T-helper 1 cell treated with Interleukin-12 subunit alpha and Interleukin-12 subunit beta and Interleukin-4 antibody, amounts not matched to agents 30 ng/mL and 1 ng/mL, for 36 hours (primary cell): ENCODE measurements at regions not wholly inside any gene's neighbourhood (a gene's known extent, or its start where the extent isn't known, plus 50 kb on each side); places are given as distances from the start of the nearest gene placed in this dataset.
"Not testable (repeated sequence)": the region's sequence is repeated elsewhere in the genome, so short reads cannot be mapped to it uniquely, and the experiment has no call there.

Source experiments
- intact Hi-C: fragments of 100-400 bp; cut with micrococcal nuclease; formaldehyde crosslinking; loops from one replicate; pipeline ENCODE4 v1.15.1; 2024

DNA sequence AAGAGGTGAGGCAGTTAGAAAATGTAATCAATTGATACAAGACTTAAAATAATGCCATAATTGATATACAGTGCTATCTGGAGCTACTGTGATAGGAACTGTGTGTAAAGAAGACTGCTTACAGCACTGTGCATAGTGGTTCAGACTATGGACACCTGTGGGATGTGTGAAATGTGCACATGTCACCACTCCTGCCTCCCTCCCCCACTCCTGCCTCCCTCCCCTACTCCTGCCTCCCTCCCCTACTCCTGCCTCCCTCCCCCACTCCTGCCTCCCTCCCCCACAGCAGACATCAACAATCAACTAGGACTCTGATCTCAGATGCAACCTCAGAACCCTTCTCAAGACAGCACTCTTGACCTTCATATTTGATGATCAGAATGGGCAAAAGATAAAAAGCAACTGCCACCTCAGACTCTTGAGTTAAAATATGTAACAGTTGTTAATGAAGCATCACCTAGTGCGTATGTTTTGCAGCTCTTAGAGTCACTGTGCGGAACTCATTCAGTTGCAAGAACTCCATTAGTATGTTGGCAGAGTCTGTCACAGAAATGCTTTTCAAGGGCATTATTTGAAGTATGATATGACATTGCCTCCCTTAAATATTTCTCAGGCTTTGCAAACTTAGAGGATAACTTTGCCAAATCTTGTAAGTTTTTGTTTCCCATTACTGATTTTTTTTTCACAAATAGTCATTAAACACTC, 255.2 kb upstream of the DDHD1 start:
- intact Hi-C loops: no loop called here

DNA sequence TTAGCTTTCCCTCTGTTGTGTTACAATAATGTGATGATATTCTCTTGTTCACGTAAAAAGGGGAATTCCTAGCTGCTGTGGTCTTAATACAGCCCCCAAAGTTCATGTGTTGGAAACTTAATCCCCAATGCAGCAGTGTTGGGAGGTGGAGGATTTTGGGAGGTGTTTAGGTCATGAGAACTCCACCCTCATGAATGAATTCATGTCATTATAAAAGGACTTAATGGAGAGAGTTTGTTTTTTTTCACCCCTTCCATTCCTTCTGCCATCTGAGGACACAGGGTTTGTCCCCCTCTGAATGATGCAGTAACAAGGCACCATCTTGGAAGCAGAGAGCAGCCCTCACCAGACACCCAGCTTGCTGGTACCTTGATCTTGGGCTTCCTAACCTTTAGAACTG, 253.4 kb upstream of the DDHD1 start:
- intact Hi-C loops: no loop called here

- intact Hi-C loops: no loop called here
Observed at GRCh38 chr14:53401646-53402045, 248.5 kb upstream of the DDHD1 start.

DNA sequence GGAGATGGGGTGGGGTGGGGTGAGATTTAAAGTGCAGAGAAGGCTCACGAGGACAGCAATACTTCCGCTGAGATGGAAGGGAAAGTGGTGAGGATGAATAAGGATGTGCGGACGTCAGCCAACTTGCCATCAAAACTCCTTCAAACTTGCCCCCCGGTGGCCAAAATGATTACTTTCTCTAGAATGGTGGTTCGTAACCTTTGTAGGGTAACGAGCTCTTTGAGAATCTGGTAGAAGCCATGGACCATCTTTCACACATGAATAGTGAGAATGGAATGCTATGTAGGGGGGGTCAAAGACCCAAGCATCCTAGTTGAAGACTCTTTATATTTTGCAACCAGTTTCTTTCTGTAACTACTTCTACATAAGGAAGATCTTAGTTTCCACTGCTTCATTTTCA, 245.9 kb upstream of the DDHD1 start:
- intact Hi-C loops: no loop called here

GRCh38 chr14:53398616-53399015, 245.5 kb upstream of the DDHD1 start:
- intact Hi-C loops: no loop called here

DNA sequence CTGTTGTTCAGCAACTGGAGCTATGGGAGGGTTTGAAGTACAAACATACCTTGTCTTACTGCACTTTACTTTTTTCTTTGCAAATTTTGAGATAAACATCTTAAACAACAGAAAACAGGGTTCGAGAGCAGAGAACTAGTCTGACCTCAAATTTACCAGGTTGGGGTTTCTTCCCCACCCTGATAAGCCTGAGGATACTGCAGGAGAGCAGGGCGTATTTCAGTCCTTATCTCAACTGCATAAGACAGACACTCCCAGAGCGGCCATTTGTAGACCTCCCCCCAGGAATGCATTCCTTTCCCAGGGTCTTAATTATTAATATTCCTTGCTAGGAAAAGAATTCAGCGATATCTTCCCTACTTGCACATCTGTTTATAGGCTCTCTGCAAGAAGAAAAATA, 242.1 kb upstream of the DDHD1 start:
- intact Hi-C loops: not testable (repeated sequence)

- intact Hi-C loops: no loop called here
Observed at GRCh38 chr14:53391631-53392285, 238.6 kb upstream of the DDHD1 start.

DNA sequence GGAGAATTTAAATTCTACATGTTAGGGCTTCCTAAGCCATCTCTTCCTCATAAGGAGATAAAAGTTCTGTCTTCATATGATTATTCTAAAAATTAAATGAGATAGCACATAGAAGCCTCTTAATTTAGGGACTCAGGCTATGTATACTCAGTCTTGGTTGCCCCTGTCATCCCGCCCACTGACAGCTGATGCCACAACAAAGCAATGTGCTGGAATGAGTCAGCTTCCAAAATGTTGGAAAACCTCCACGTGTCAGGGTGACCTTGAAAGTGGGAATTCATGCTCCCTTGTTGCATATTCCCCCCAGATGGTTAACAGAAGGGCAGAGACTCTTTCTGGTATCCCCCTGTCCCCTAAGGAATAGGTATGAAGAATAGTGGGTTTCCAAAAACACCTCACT, 238.0 kb upstream of the DDHD1 start:
- intact Hi-C loops: no loop called here

GRCh38 chr14:53390008-53390407, 236.9 kb upstream of the DDHD1 start:
- intact Hi-C loops: no loop called here

DNA sequence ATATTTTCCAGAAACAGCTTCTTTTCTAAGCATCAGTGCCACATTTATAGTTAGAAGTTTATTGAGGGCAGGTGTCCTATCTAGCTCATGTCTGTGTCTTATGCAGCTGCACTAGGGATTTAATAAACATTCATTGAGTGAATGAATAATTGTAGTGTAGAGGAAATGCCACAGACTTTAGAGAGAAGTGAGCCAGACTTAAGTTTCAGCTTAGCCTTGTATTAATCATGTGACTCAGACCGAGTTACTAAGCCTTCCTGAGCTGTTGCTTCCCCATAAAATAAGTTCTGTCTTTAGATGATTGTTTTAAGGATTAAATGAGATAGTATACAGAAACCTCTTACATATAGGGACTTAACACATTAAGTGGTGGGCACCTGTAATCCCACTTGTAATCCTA, 236.1 kb upstream of the DDHD1 start:
- intact Hi-C loops: no loop called here

GRCh38 chr14:53386362-53386761, 233.2 kb upstream of the DDHD1 start:
- intact Hi-C loops: no loop called here

DNA sequence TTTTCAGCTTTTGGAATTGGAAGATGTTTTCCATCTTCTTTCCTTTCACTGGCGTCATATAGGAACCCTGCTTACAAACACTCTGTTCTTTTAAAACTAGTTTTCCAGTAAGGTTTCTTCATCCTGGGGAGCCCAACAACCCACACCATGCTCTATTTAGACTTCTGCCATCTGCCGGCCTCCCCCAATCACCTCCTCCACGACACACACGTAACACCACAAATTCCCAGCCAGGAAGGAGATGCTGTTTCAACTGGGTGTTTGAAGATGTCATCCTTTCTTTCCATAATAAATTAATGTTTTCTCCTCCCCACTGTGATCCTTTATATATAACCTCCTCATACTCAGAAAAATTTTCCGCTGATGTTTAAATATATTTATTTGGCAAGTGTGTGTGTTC, 231.4 kb upstream of the DDHD1 start:
- intact Hi-C loops: no loop called here

GRCh38 chr14:53384073-53384472, 230.9 kb upstream of the DDHD1 start:
- intact Hi-C loops: no loop called here

- intact Hi-C loops: no loop called here
Observed at GRCh38 chr14:53381895-53382294, 228.8 kb upstream of the DDHD1 start.

DNA sequence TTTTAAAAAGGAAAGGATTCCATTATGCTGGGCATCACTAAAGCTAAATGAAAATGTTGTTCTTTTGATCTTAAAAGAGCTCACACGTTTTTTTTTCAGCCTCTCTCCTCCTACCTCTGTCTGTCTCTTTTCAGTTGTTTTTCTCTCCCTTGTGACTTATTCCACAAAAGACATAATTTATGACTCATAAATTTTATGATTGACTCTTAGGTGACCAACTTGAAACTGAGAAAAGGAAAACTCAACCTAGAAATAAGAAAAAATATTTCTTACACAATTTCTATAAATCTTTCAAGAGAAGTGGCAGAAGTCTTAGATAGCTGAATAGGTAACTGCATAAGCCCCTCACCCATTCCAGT, 227.7 kb upstream of the DDHD1 start:
- intact Hi-C loops: no loop called here

DNA sequence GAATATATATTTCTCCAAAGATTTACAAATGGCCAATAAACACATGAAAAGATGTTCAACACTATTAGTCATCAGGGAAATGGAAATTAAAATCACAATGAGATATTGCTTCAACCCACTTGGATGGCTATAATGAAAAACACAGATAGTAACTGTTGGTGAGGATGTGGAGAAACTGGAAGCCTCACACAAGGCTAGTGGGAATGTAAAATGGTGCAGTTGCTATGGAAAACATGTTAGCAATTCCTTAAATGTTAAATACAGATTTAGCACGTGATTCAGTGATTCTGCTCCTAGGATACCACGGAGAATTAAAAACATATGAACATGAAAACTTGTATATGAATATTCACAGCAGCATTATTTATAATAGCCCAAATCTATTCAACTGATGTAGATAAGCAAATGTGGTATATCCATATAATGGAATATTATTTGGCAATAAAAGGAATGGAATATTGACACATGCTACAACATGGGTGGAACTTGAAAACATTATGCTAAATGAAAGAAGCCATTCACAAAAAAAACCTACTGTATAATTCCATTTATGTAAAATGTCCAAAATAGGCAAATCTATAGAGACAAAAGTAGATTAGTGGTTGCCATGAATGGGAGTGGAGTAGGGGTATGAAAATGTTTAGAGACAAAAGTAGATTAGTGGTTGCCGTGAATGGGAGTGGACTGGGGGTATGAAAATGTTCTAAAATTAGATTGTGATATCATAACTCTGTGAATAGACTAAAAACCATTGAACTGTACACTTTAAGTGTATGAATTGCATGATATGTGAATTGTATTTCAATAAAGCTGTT, 227.1 kb upstream of the DDHD1 start:
- intact Hi-C loops: no loop called here

- intact Hi-C loops: no loop called here
Observed at GRCh38 chr14:53378142-53378541, 225.0 kb upstream of the DDHD1 start.

GRCh38 chr14:53376064-53376463, 222.9 kb upstream of the DDHD1 start:
- intact Hi-C loops: no loop called here

DNA sequence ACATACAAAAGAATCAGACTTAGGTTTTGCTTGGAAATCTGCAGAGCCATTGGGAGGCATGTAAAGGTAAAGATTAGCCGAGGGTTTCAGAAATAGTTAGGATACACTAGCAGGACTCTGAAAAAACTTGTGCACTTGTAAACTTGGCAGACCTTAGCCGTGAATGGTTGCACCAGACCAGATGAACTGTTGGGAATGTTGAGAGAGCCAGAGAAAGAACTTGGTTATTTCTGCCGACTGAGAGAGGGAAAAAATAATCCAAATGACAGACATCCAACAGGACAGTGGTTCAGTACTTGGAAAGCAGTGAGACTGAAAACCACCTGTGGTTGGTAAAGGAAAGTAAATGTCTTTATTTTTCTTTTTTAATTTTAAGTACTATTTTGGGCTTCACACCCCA, 222.5 kb upstream of the DDHD1 start:
- intact Hi-C loops: no loop called here

GRCh38 chr14:53368711-53369201, 215.6 kb upstream of the DDHD1 start:
- intact Hi-C loops: no loop called here

GRCh38 chr14:53368066-53368465, 214.9 kb upstream of the DDHD1 start:
- intact Hi-C loops: no loop called here

GRCh38 chr14:53367644-53368026, 214.5 kb upstream of the DDHD1 start:
- intact Hi-C loops: no loop called here
